ENCODE measurements at regions not wholly inside any gene's neighbourhood (a gene's known extent, or its start where the extent isn't known, plus 50 kb on each side); places are given as distances from the start of the nearest gene placed in this dataset.

- intact Hi-C loops (cut with micrococcal nuclease; ENCODE audit: unreplicated experiment): no loop called here
- no peaks in the 10 kb centered on the region for H3K36me3 Mint-ChIP-seq (ENCODE audit: insufficient read depth, unreplicated experiment)
- BruUV-seq (replicated peaks): no TSS peak
- peaks cover 2% of the 10 kb centered on the region for H3K9me3 Mint-ChIP-seq (ENCODE audit: low read depth, unreplicated experiment)
- no peak overlapping the region for H3K4me3 Mint-ChIP-seq (ENCODE audit: low read depth, unreplicated experiment)
- DNase-seq: no peak
- TF ChIP-seq, protein P1, sequence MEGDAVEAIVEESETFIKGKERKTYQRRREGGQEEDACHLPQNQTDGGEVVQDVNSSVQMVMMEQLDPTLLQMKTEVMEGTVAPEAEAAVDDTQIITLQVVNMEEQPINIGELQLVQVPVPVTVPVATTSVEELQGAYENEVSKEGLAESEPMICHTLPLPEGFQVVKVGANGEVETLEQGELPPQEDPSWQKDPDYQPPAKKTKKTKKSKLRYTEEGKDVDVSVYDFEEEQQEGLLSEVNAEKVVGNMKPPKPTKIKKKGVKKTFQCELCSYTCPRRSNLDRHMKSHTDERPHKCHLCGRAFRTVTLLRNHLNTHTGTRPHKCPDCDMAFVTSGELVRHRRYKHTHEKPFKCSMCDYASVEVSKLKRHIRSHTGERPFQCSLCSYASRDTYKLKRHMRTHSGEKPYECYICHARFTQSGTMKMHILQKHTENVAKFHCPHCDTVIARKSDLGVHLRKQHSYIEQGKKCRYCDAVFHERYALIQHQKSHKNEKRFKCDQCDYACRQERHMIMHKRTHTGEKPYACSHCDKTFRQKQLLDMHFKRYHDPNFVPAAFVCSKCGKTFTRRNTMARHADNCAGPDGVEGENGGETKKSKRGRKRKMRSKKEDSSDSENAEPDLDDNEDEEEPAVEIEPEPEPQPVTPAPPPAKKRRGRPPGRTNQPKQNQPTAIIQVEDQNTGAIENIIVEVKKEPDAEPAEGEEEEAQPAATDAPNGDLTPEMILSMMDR (IDR thresholded peaks at IDR 0.05; ENCODE audit: unreplicated experiment): no peak
- no peak overlapping the region for H3K27ac Mint-ChIP-seq (ENCODE audit: unreplicated experiment)
- H3K27me3 Mint-ChIP-seq (ENCODE audit: unreplicated experiment): no peaks in the 10 kb centered on the region
- H3K4me1 Mint-ChIP-seq (ENCODE audit: low read depth, unreplicated experiment): no peaks in the 10 kb centered on the region
- CTCF ChIA-PET: no interaction called here
These were observed 1367.3 kb upstream of the IGFBP7 start for GRCh38 chr4:58477513-58477912.

DNA sequence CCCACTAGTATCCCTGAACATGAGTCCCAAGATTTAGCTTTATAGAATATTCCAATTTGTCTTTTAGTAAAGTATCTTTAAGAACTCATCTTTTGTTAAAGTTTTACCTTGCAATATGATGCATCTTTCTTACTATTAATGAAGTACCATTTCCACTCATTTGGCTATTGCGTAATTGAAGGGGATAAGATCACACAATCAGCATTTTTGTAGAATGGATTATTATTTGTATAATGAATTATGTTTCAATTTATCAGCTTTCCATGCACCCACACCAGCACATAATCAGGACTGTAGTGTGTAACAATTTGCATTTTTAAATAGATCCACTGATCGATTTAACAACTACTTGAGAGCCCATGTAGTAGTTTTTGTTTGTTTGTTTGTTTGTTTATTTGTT, 1364.9 kb upstream of the IGFBP7 start:
- Mint-ChIP-seq H3K4me1 (ENCODE audit: low read depth, unreplicated experiment) (no peaks in the 10 kb centered on the region), H3K9me3 (ENCODE audit: low read depth, unreplicated experiment) (peaks cover 2% of the 10 kb centered on the region), H3K36me3 (ENCODE audit: insufficient read depth, unreplicated experiment) (no peaks in the 10 kb centered on the region), H3K27me3 (ENCODE audit: unreplicated experiment) (no peaks in the 10 kb centered on the region), H3K4me3 (ENCODE audit: low read depth, unreplicated experiment) (no peak overlapping the region), H3K27ac (ENCODE audit: unreplicated experiment) (no peak overlapping the region)
- no peak for DNase-seq
- CTCF ChIA-PET: no interaction called here
- TF ChIP-seq, protein P1 (IDR thresholded peaks at IDR 0.05; ENCODE audit: unreplicated experiment): no peak
- no TSS peak for BruUV-seq (replicated peaks)
- intact Hi-C loops (cut with micrococcal nuclease; ENCODE audit: unreplicated experiment): no loop called here

GRCh38 chr4:58465031-58465430, 1354.8 kb upstream of the IGFBP7 start:
- CTCF ChIA-PET: no interaction called here
- TF ChIP-seq, protein P1 (IDR thresholded peaks at IDR 0.05; ENCODE audit: unreplicated experiment): no peak
- Mint-ChIP-seq H3K27me3 (ENCODE audit: unreplicated experiment) (no peaks in the 10 kb centered on the region), H3K4me3 (ENCODE audit: low read depth, unreplicated experiment) (no peak overlapping the region), H3K27ac (ENCODE audit: unreplicated experiment) (no peak overlapping the region), H3K4me1 (ENCODE audit: low read depth, unreplicated experiment) (no peaks in the 10 kb centered on the region), H3K36me3 (ENCODE audit: insufficient read depth, unreplicated experiment) (no peaks in the 10 kb centered on the region), H3K9me3 (ENCODE audit: low read depth, unreplicated experiment) (peaks cover 4% of the 10 kb centered on the region)
- no TSS peak for BruUV-seq (replicated peaks)
- no peak for DNase-seq
- intact Hi-C loops (cut with micrococcal nuclease; ENCODE audit: unreplicated experiment): no loop called here

DNA sequence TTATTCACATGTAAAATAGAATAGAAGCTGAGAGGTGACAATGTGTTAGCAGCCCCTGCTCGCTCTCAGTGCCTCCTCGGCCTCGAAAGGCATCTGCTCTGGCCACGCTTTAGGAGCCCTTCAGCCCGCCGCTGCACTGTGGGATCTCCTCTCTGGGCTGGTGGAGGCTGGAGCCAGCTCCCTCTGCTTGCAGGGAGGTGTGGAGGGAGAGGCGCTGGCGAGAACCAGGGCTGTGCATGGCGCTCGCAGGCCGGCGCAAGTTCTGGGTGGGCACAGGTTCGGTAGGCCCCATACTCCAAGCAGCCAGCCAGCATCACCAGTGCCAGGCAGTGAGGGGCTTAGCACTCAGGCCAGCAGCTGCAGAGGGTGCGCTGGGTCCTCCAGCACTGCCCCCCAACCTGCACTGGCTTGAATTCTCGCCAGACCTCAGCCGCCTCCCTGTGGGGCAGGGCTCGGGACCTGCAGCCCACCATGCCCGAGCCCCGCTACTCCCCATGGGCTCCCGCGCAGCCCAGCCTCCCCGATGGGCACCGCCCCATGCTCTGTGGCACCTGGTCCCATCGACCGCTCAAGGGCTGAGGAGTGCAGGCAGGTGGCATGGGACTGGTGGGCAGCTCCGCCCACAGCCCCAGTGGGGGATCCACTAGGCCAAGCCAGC, 1346.7 kb upstream of the IGFBP7 start:
- H3K27ac Mint-ChIP-seq (ENCODE audit: unreplicated experiment): no peak overlapping the region
- no peak for DNase-seq
- H3K36me3 Mint-ChIP-seq (ENCODE audit: insufficient read depth, unreplicated experiment): no peaks in the 10 kb centered on the region
- intact Hi-C loops (cut with micrococcal nuclease; ENCODE audit: unreplicated experiment): no loop called here
- TF ChIP-seq, protein P1 (IDR thresholded peaks at IDR 0.05; ENCODE audit: unreplicated experiment): no peak
- CTCF ChIA-PET: no interaction called here
- no peaks in the 10 kb centered on the region for H3K4me1 Mint-ChIP-seq (ENCODE audit: low read depth, unreplicated experiment)
- BruUV-seq (replicated peaks): no TSS peak
- H3K9me3 Mint-ChIP-seq (ENCODE audit: low read depth, unreplicated experiment): peaks cover 2% of the 10 kb centered on the region
- no peaks in the 10 kb centered on the region for H3K27me3 Mint-ChIP-seq (ENCODE audit: unreplicated experiment)
- H3K4me3 Mint-ChIP-seq (ENCODE audit: low read depth, unreplicated experiment): no peak overlapping the region

Measured in Calu3 (cell line).